ENCODE measurements at regions not wholly inside any gene's neighbourhood (a gene's known extent, or its start where the extent isn't known, plus 50 kb on each side); places are given as distances from the start of the nearest gene placed in this dataset.

GRCh38 chr3:152942366-152942765 lies 107.4 kb downstream of the P2RY1 start:
- TF ChIP-seq POLR2AphosphoS5 (IDR thresholded peaks at IDR 0.05) (no peak), CTCF (IDR thresholded peaks at IDR 0.05; ENCODE audit: poor library complexity, severe bottlenecking) (no peak)
